Naive thymus-derived CD8-positive, alpha-beta T cell (primary cell): ENCODE measurements at regions not wholly inside any gene's neighbourhood (a gene's known extent, or its start where the extent isn't known, plus 50 kb on each side); places are given as distances from the start of the nearest gene placed in this dataset.

ENCODE experiments used
- ATAC-seq, 2 donors: fragments of 150-1000 bp; cut with Tn5 transposase in 1 of 2; sonication (Bioruptor Pico), chemical (Tn5 transposase) in 1 of 2; 1 replicate in 1 of 2; 2 replicates in 1 of 2; pipeline ENCODE4 v1.10.0; 2021; ENCODE audit warnings: mild to moderate bottlenecking in 2 of 2, moderate library complexity in 2 of 2
- POLR2A ChIA-PET: fragments of 350-600 bp; sonication (Branson Sonifier 250); formaldehyde crosslinking; loops from one replicate; lab custom pipeline; 2021; ENCODE audit warnings: antibody characterized with exemption; lab: Charles Lee
- DNase-seq, 10 donors: peaks; one replicate each; pipeline versions ENCODE4 v3.0.0 to v3.0.0-alpha.2; 2020 to 2022
- H3K27ac Mint-ChIP-seq, 10 donors: one replicate each; pipeline ENCODE4 v1.8.0; 2020 to 2022; ENCODE audit warnings: mild to moderate bottlenecking in 10 of 10, mixed read lengths in 10 of 10, moderate library complexity in 4 of 10, inconsistent platforms in 1 of 10
- H3K27me3 Mint-ChIP-seq, 5 donors: one replicate each; pipeline ENCODE4 v1.8.0; 2021 to 2022; ENCODE audit warnings: mixed read lengths in 5 of 5
- H3K36me3 Mint-ChIP-seq, 3 donors: one replicate each; pipeline ENCODE4 v1.8.0; 2020 to 2022; ENCODE audit warnings: mixed read lengths in 3 of 3, mild to moderate bottlenecking in 2 of 3, inconsistent platforms in 1 of 3
- H3K4me1 Mint-ChIP-seq, 4 donors: one replicate each; pipeline ENCODE4 v1.8.0; 2021 to 2022; ENCODE audit warnings: mixed read lengths in 4 of 4
- H3K4me3 Mint-ChIP-seq, 10 donors: one replicate each; pipeline ENCODE4 v1.8.0; 2020 to 2022; ENCODE audit warnings: mild to moderate bottlenecking in 10 of 10, mixed read lengths in 10 of 10, moderate library complexity in 6 of 10, inconsistent platforms in 1 of 10
- H3K9me3 Mint-ChIP-seq, 9 donors: one replicate each; pipeline ENCODE4 v1.8.0; 2020 to 2022; ENCODE audit warnings: mixed read lengths in 9 of 9, mild to moderate bottlenecking in 3 of 9, inconsistent platforms in 1 of 9, moderate library complexity in 1 of 9

DNA sequence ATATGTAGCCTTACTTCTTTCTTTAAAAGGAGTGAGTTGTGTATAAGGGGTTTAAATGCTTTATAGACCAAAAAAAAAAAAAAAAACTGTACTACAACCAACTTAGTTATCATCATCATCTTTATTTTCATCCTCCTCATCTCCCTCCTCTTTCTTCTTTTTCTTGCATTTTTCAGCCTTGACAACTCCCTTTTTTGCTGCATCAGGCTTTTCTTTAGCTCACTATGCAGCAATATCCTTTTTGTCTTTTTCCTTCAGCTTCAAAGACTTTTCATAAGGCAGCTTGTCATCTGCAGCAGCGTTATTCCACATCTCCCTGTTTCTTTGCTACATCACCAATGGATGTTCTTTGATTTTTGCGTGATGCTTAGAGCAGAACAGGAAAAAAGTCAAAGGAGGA, 526.0 kb downstream of the ZNF608 start:
- DNase-seq = no peak
- H3K27me3 Mint-ChIP-seq = peaks cover 0 to 2% (median 0%) of the 10 kb centered on the region in 5 donors
- no peak overlapping the region for H3K4me3 Mint-ChIP-seq
- ATAC-seq = no peak
- POLR2A ChIA-PET = no interaction called here
- H3K4me1 Mint-ChIP-seq = no peaks in the 10 kb centered on the region
- no peak overlapping the region for H3K27ac Mint-ChIP-seq
- no peaks in the 10 kb centered on the region for H3K36me3 Mint-ChIP-seq
- peaks cover 0 to 18% (median 7%) of the 10 kb centered on the region in 9 donors for H3K9me3 Mint-ChIP-seq

GRCh38 chr5:124212934-124213333, 533.5 kb downstream of the ZNF608 start:
- Mint-ChIP-seq H3K4me3 (no peak overlapping the region), H3K9me3 (peaks cover 2 to 29% (median 14%) of the 10 kb centered on the region in 9 donors), H3K27me3 (peaks cover 0 to 3% (median 0%) of the 10 kb centered on the region in 5 donors), H3K4me1 (peaks cover 0 to 2% (median 0%) of the 10 kb centered on the region in 4 donors), H3K27ac (no peak overlapping the region), H3K36me3 (peaks cover 0 to 5% (median 3%) of the 10 kb centered on the region in 3 donors)
- POLR2A ChIA-PET = no interaction called here
- ATAC-seq = no peak
- DNase-seq = no peak

- DNase-seq (no peak), ATAC-seq (no peak)
- Mint-ChIP-seq H3K27me3 (peaks cover 0 to 3% (median 0%) of the 10 kb centered on the region in 5 donors), H3K27ac (no peak overlapping the region), H3K4me3 (no peak overlapping the region), H3K9me3 (peaks cover 2 to 22% (median 9%) of the 10 kb centered on the region in 9 donors), H3K36me3 (peaks cover 0 to 5% (median 3%) of the 10 kb centered on the region in 3 donors), H3K4me1 (peaks cover 0 to 2% (median 0%) of the 10 kb centered on the region in 4 donors)
- POLR2A ChIA-PET = no interaction called here
These were observed 536.1 kb downstream of the ZNF608 start for GRCh38 chr5:124210111-124210910.

DNA sequence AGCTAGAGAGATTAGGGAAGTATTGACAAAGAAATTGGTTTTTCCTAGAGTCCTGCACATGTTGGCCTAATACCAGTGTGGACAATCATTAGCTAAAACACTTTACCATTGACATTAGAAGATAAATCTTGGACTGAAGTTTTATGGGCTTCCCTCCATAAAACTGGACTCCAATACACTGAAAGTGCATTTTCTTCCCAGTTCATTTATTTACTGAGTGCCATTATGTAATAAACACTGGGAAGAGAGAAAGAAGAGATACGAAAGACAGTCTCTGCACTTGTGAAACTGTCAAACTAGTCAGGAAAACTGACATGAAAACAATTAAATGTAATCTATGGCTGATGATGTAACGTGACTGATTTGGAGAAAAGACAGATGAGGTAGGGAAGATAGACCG, 539.3 kb downstream of the ZNF608 start:
- H3K4me3 Mint-ChIP-seq = no peak overlapping the region
- H3K4me1 Mint-ChIP-seq = peaks cover 0 to 2% (median 0%) of the 10 kb centered on the region in 4 donors
- peaks cover 0 to 28% (median 8%) of the 10 kb centered on the region in 9 donors for H3K9me3 Mint-ChIP-seq
- H3K36me3 Mint-ChIP-seq = peaks cover 0 to 4% (median 0%) of the 10 kb centered on the region in 3 donors
- no peaks in the 10 kb centered on the region for H3K27me3 Mint-ChIP-seq
- no peak for ATAC-seq
- no peak for DNase-seq
- POLR2A ChIA-PET = no interaction called here
- no peak overlapping the region for H3K27ac Mint-ChIP-seq

GRCh38 chr5:124206540-124206939, 539.9 kb downstream of the ZNF608 start:
- Mint-ChIP-seq H3K36me3 (peaks cover 0 to 4% (median 0%) of the 10 kb centered on the region in 3 donors), H3K27me3 (no peaks in the 10 kb centered on the region), H3K27ac (no peak overlapping the region), H3K9me3 (peaks cover 0 to 29% (median 10%) of the 10 kb centered on the region in 9 donors), H3K4me3 (no peak overlapping the region), H3K4me1 (peaks cover 0 to 2% (median 0%) of the 10 kb centered on the region in 4 donors)
- DNase-seq (no peak), ATAC-seq (no peak)
- POLR2A ChIA-PET = no interaction called here

DNA sequence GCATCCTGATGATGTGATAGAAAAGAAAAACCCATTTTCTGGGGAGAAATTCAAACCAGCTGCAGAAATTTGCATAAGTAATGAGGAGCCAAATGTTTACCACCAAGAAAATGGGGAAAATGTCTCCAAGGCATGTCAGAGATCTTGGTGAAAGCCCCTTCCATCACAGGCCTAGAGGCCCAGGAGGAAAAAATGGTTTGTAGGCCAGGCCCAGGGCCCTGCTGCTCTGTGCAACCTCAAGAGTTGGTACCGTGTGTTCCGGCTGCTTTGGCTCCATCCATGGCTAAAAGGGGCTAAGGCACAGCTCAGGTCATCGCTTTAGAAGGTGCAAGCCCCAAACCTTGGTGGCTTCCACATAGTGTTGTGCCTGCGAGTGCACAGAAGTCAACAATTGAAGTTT, 543.1 kb downstream of the ZNF608 start:
- H3K9me3 Mint-ChIP-seq = peaks cover 0 to 29% (median 10%) of the 10 kb centered on the region in 9 donors
- no peaks in the 10 kb centered on the region for H3K4me1 Mint-ChIP-seq
- no peak overlapping the region for H3K27ac Mint-ChIP-seq
- H3K36me3 Mint-ChIP-seq = peaks cover 0 to 4% (median 0%) of the 10 kb centered on the region in 3 donors
- POLR2A ChIA-PET = no interaction called here
- H3K27me3 Mint-ChIP-seq = no peaks in the 10 kb centered on the region
- ATAC-seq (no peak), DNase-seq (no peak)
- H3K4me3 Mint-ChIP-seq = no peak overlapping the region

- H3K36me3 Mint-ChIP-seq = peaks cover 0 to 4% (median 0%) of the 10 kb centered on the region in 3 donors
- no peaks in the 10 kb centered on the region for H3K4me1 Mint-ChIP-seq
- H3K27me3 Mint-ChIP-seq = no peaks in the 10 kb centered on the region
These were observed 546.1 kb downstream of the ZNF608 start for GRCh38 chr5:124200381-124200780.

DNA sequence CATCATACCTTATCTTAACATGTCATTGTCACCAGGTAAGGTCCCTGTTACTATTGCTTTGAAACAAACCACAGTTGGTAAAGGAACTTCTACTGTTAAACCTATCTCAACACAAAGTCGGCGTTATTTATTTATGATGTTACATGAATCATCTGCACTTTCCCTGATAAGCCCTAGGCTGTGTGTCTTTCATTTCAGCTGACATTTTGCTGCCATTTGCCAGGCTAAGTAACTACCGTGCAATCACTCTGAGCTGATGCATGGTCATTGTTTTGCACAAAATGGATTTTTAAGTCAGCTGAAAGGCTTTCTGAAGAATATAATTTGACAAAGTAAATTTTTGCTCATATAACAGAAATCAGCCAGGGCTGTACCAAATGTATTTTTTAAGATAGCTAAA, 546.5 kb downstream of the ZNF608 start:
- no peaks in the 10 kb centered on the region for H3K4me1 Mint-ChIP-seq

More at GRCh38 chr5:124200381-124200780, 546.1 kb downstream of the ZNF608 start:
- POLR2A ChIA-PET = no interaction called here
- Mint-ChIP-seq H3K9me3 (peaks cover 0 to 29% (median 9%) of the 10 kb centered on the region in 9 donors), H3K4me3 (no peak overlapping the region), H3K27ac (no peak overlapping the region)
- ATAC-seq = no peak
- DNase-seq = no peak

GRCh38 chr5:124195411-124195810, 551.0 kb downstream of the ZNF608 start:
- Mint-ChIP-seq H3K4me3 (no peak overlapping the region), H3K27me3 (no peaks in the 10 kb centered on the region), H3K4me1 (no peaks in the 10 kb centered on the region), H3K27ac (no peak overlapping the region), H3K9me3 (peaks cover 0 to 5% (median 0%) of the 10 kb centered on the region in 9 donors), H3K36me3 (no peaks in the 10 kb centered on the region)
- ATAC-seq (no peak), DNase-seq (no peak)
- POLR2A ChIA-PET = no interaction called here

More for the DNA sequence above, 546.5 kb downstream of the ZNF608 start:
- peaks cover 0 to 29% (median 9%) of the 10 kb centered on the region in 9 donors for H3K9me3 Mint-ChIP-seq
- ATAC-seq (no peak), DNase-seq (no peak)
- H3K36me3 Mint-ChIP-seq = peaks cover 0 to 4% (median 0%) of the 10 kb centered on the region in 3 donors
- POLR2A ChIA-PET = no interaction called here
- no peak overlapping the region for H3K4me3 Mint-ChIP-seq
- no peaks in the 10 kb centered on the region for H3K27me3 Mint-ChIP-seq
- H3K27ac Mint-ChIP-seq = no peak overlapping the region

DNA sequence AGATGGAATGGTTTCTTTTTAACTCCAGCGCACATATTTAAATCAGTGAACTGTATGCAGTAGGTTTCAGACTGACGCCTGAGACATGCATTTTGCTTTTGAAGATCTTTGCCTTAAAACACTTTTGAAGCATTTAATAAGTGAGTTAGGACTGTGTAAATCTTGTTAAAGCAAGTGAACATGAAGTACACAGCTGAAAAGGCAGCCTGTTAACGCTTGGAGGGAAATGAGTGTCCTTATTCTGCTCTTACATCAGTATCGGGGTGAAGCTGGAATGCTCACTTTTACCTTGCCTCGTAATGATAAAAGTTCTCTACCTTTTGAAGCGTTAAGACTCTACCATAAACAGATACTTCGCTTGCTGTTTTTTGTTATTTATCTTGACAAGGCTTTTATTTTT, 552.2 kb downstream of the ZNF608 start:
- no peaks in the 10 kb centered on the region for H3K27me3 Mint-ChIP-seq
- H3K36me3 Mint-ChIP-seq = no peaks in the 10 kb centered on the region
- POLR2A ChIA-PET = no interaction called here
- ATAC-seq = no peak
- H3K9me3 Mint-ChIP-seq = peaks cover 0 to 6% (median 0%) of the 10 kb centered on the region in 9 donors
- H3K4me1 Mint-ChIP-seq = no peaks in the 10 kb centered on the region
- H3K4me3 Mint-ChIP-seq = no peak overlapping the region
- no peak overlapping the region for H3K27ac Mint-ChIP-seq
- DNase-seq = no peak

DNA sequence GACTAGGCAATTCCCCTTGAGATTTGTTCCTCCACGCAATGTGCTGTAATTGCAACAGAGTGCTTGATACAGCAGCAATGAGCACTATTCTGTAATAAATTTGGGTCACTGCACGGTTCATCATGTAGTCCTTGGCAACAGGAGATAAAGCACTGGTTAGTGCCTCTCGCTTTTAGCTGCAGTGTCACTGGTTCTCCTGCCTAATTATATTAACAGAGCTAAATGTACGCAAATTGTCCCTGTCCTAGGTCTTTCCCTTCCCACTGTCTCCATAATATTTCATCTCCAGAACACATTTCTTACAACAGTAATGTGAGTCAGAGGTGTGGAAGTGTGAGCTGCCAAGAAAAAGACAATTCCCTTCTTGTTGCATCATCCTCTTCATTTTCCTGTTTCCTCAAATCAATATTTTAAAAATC, 553.1 kb downstream of the ZNF608 start:
- H3K4me3 Mint-ChIP-seq = no peak overlapping the region
- POLR2A ChIA-PET = no interaction called here
- H3K9me3 Mint-ChIP-seq = peaks cover 0 to 11% (median 0%) of the 10 kb centered on the region in 9 donors
- no peaks in the 10 kb centered on the region for H3K27me3 Mint-ChIP-seq
- ATAC-seq (no peak), DNase-seq (no peak)
- H3K36me3 Mint-ChIP-seq = no peaks in the 10 kb centered on the region
- no peaks in the 10 kb centered on the region for H3K4me1 Mint-ChIP-seq
- H3K27ac Mint-ChIP-seq = no peak overlapping the region

- POLR2A ChIA-PET = no interaction called here
- Mint-ChIP-seq H3K27ac (no peak overlapping the region), H3K27me3 (no peaks in the 10 kb centered on the region), H3K4me1 (no peaks in the 10 kb centered on the region), H3K4me3 (no peak overlapping the region), H3K36me3 (no peaks in the 10 kb centered on the region), H3K9me3 (peaks cover 0 to 11% (median 0%) of the 10 kb centered on the region in 9 donors)
- ATAC-seq = no peak
- no peak for DNase-seq
These were observed 553.7 kb downstream of the ZNF608 start for GRCh38 chr5:124192716-124193115.

DNA sequence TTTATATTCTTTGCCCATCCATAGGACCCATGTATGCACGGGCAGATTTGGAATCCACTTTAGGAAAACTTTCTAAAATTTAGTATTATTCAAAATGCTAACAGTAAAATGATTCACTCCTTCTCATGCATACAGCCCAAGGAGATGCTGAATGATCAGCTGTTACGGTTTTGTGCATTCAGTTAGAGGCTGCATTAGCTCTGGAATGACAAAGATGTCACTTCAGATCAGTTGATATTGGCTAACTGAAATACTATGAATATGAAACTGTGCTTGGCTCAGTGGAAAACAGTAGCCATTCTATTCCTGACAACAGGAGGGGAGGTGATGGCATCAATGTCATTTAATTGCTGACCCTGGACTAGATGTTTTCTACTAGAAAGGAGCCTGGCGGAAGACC, 560.7 kb downstream of the ZNF608 start:
- POLR2A ChIA-PET = no interaction called here
- H3K27me3 Mint-ChIP-seq = no peaks in the 10 kb centered on the region
- H3K4me1 Mint-ChIP-seq = no peaks in the 10 kb centered on the region
- no peak overlapping the region for H3K4me3 Mint-ChIP-seq
- no peak overlapping the region for H3K27ac Mint-ChIP-seq
- H3K9me3 Mint-ChIP-seq = peaks cover 0 to 20% (median 0%) of the 10 kb centered on the region in 9 donors
- DNase-seq (no peak), ATAC-seq (no peak)
- no peaks in the 10 kb centered on the region for H3K36me3 Mint-ChIP-seq
